Caco-2 (cell line): ENCODE measurements at regions not wholly inside any gene's neighbourhood (a gene's known extent, or its start where the extent isn't known, plus 50 kb on each side); places are given as distances from the start of the nearest gene placed in this dataset.

Experiments
- BruUV-seq: library from RNA; stranded (reverse); fragments of 400-500 nt; replicated peaks from 2 replicates; lab custom pipeline; 2021; lab: Mats Ljungman, UMichigan
- CTCF ChIA-PET: fragments of 300-600 bp; sonication (Branson Sonifier 250); formaldehyde crosslinking; loops from one replicate; lab custom pipeline; 2022; ENCODE audit warnings: antibody characterized with exemption; lab: Charles Lee
- POLR2A ChIA-PET: fragments of 300-600 bp; sonication (Branson Sonifier 250); formaldehyde crosslinking; loops from one replicate; lab custom pipeline; 2022; ENCODE audit warnings: antibody characterized with exemption; lab: Charles Lee
- DNase-seq, 2 experiments: peaks; one replicate each; pipeline versions ENCODE4 v3.0.0 to v3.0.0-alpha.2; 2020 to 2022
- H3K27me3 ChIP-seq: replicated peaks from 2 replicates; pipeline ENCODE4 v1.6.0; 2011; ENCODE audit warnings: low read length; ENCODE audit not compliant: control insufficient read depth, insufficient read depth
- H3K36me3 ChIP-seq: 2 replicates; pipeline ENCODE4 v1.5.1; 2011; ENCODE audit warnings: low read length; ENCODE audit not compliant: control insufficient read depth, insufficient read depth
- H3K4me1 ChIP-seq: fragments of 250-450 bp; sonication (Bioruptor Pico); 2 replicates; pipeline ENCODE4 v1.5.1; 2020; ENCODE audit warnings: mild to moderate bottlenecking
- H3K4me3 ChIP-seq: 2 replicates; pipeline ENCODE4 v1.5.1; 2011; ENCODE audit warnings: low read depth, mild to moderate bottlenecking, control low read depth, low read length
- H3K9me3 ChIP-seq: fragments of 250-450 bp; sonication (Bioruptor Pico); 2 replicates; pipeline ENCODE4 v1.5.1; 2020; ENCODE audit warnings: mild to moderate bottlenecking, moderate library complexity
- H3K27ac Mint-ChIP-seq: one replicate; pipeline ENCODE4 v1.8.0; 2022; ENCODE audit warnings: mixed read lengths; ENCODE audit not compliant: unreplicated experiment
- H3K27me3 Mint-ChIP-seq: one replicate; pipeline ENCODE4 v1.8.0; 2022; ENCODE audit warnings: mixed read lengths; ENCODE audit not compliant: insufficient read depth, unreplicated experiment
- H3K36me3 Mint-ChIP-seq: one replicate; pipeline ENCODE4 v1.8.0; 2022; ENCODE audit warnings: mild to moderate bottlenecking, mixed read lengths; ENCODE audit not compliant: insufficient read depth, unreplicated experiment
- H3K4me1 Mint-ChIP-seq: one replicate; pipeline ENCODE4 v1.8.0; 2022; ENCODE audit warnings: low read depth, mixed read lengths; ENCODE audit not compliant: unreplicated experiment
- H3K4me3 Mint-ChIP-seq: one replicate; pipeline ENCODE4 v1.8.0; 2022; ENCODE audit warnings: mild to moderate bottlenecking, moderate library complexity, mixed read lengths; ENCODE audit not compliant: unreplicated experiment
- H3K9me3 Mint-ChIP-seq: one replicate; pipeline ENCODE4 v1.8.0; 2022; ENCODE audit warnings: mixed read lengths; ENCODE audit not compliant: unreplicated experiment
- CTCF ChIP-seq, 2 experiments: fragments of 200-600 bp in 1 of 2; IDR thresholded peaks; 1 replicate in 1 of 2; 2 replicates in 1 of 2; pipeline versions ENCODE4 v1.5.1 to v1.8.0; 2011 to 2022; ENCODE audit warnings: antibody characterized with exemption in 1 of 2, control low read depth in 1 of 2, inconsistent platforms in 1 of 2, low read depth in 1 of 2, low read length in 1 of 2, mild to moderate bottlenecking in 1 of 2, moderate library complexity in 1 of 2; ENCODE audit not compliant: insufficient read depth in 1 of 2, severe bottlenecking in 1 of 2, unreplicated experiment in 1 of 2
- intact Hi-C: fragments of 100-400 bp; cut with micrococcal nuclease; formaldehyde crosslinking; loops from one replicate; pipeline ENCODE4 v1.10.0; 2022; ENCODE audit not compliant: unreplicated experiment

GRCh38 chr10:36345807-36346206 lies 703.7 kb upstream of the FZD8 start:
- no peak for DNase-seq
- H3K9me3 Mint-ChIP-seq: no peaks in the 10 kb centered on the region

GRCh38 chr10:36345175-36345533 lies 703.1 kb upstream of the FZD8 start:
- no TSS peak for BruUV-seq
- intact Hi-C loops: no loop called here
- Histone ChIP-seq H3K4me3 (no peak overlapping the region), H3K4me1 (no peaks in the 10 kb centered on the region), H3K27me3 (no peaks in the 10 kb centered on the region), H3K9me3 (no peaks in the 10 kb centered on the region), H3K36me3 (no peaks in the 10 kb centered on the region)
- TF ChIP-seq CTCF (IDR thresholded peaks at IDR 0.05; ENCODE audit: insufficient read depth in 1 of 2, low read depth in 1 of 2, low read length in 1 of 2, severe bottlenecking in 1 of 2, unreplicated experiment in 1 of 2): no peak
- H3K27me3 Mint-ChIP-seq: no peaks in the 10 kb centered on the region
- ChIA-PET POLR2A (no interaction called here), CTCF (no interaction called here)
- no peak overlapping the region for H3K4me3 Mint-ChIP-seq
- H3K9me3 Mint-ChIP-seq: no peaks in the 10 kb centered on the region
- no peak for DNase-seq
- H3K36me3 Mint-ChIP-seq: no peaks in the 10 kb centered on the region
- H3K4me1 Mint-ChIP-seq: no peaks in the 10 kb centered on the region
- H3K27ac Mint-ChIP-seq: no peak overlapping the region

More at GRCh38 chr10:36345807-36346206, 703.7 kb upstream of the FZD8 start:
- Mint-ChIP-seq H3K36me3 (no peaks in the 10 kb centered on the region), H3K27me3 (no peaks in the 10 kb centered on the region), H3K27ac (no peak overlapping the region), H3K4me3 (no peak overlapping the region), H3K4me1 (no peaks in the 10 kb centered on the region)
- Histone ChIP-seq H3K9me3 (no peaks in the 10 kb centered on the region), H3K36me3 (no peaks in the 10 kb centered on the region), H3K27me3 (no peaks in the 10 kb centered on the region; the same call in 1 of the 2 replicates), H3K4me3 (no peak overlapping the region), H3K4me1 (no peaks in the 10 kb centered on the region)
- POLR2A ChIA-PET: no interaction called here
- no TSS peak for BruUV-seq
- CTCF ChIA-PET: no interaction called here
- no peak for TF ChIP-seq CTCF (IDR thresholded peaks at IDR 0.05; ENCODE audit: insufficient read depth in 1 of 2, low read depth in 1 of 2, low read length in 1 of 2, severe bottlenecking in 1 of 2, unreplicated experiment in 1 of 2)
- intact Hi-C loops: no loop called here

GRCh38 chr10:36344240-36345174 lies 702.4 kb upstream of the FZD8 start:
- Mint-ChIP-seq H3K27ac (no peak overlapping the region), H3K9me3 (no peaks in the 10 kb centered on the region), H3K36me3 (no peaks in the 10 kb centered on the region), H3K4me1 (no peaks in the 10 kb centered on the region), H3K4me3 (no peak overlapping the region), H3K27me3 (no peaks in the 10 kb centered on the region)
- no peak for DNase-seq
- no peak overlapping the region for H3K4me3 ChIP-seq
- H3K9me3 ChIP-seq: no peaks in the 10 kb centered on the region
- intact Hi-C loops: no loop called here
- ChIA-PET CTCF (no interaction called here), POLR2A (no interaction called here)
- no peaks in the 10 kb centered on the region for H3K36me3 ChIP-seq
- no TSS peak for BruUV-seq
- no peaks in the 10 kb centered on the region for H3K27me3 ChIP-seq
- no peak for TF ChIP-seq CTCF (IDR thresholded peaks at IDR 0.05; ENCODE audit: insufficient read depth in 1 of 2, low read depth in 1 of 2, low read length in 1 of 2, severe bottlenecking in 1 of 2, unreplicated experiment in 1 of 2)
- no peaks in the 10 kb centered on the region for H3K4me1 ChIP-seq
